BLaER1 (cell line): ENCODE measurements at regions not wholly inside any gene's neighbourhood (a gene's known extent, or its start where the extent isn't known, plus 50 kb on each side); places are given as distances from the start of the nearest gene placed in this dataset.

Experiments used
- H3K27ac ChIP-seq: shearing (Covaris generic); formaldehyde crosslinking; 2 replicates; pipeline ENCODE4 v1.8.1; 2022
- H3K27me3 ChIP-seq: shearing (Covaris generic); formaldehyde crosslinking; 2 replicates; pipeline ENCODE4 v1.8.1; 2022
- H3K36me3 ChIP-seq: shearing (Covaris generic); formaldehyde crosslinking; 2 replicates; pipeline ENCODE4 v1.8.1; 2022
- H3K4me1 ChIP-seq: shearing (Covaris generic); formaldehyde crosslinking; 2 replicates; pipeline ENCODE4 v1.8.1; 2022
- H3K4me2 ChIP-seq: shearing (Covaris generic); formaldehyde crosslinking; 2 replicates; pipeline ENCODE4 v1.8.1; 2022
- H3K4me3 ChIP-seq: shearing (Covaris generic); formaldehyde crosslinking; 2 replicates; pipeline ENCODE4 v1.8.1; 2022
- H3K9ac ChIP-seq: shearing (Covaris generic); formaldehyde crosslinking; 2 replicates; pipeline ENCODE4 v1.8.1; 2022
- H3K9me3 ChIP-seq: shearing (Covaris generic); formaldehyde crosslinking; 2 replicates; pipeline ENCODE4 v1.8.1; 2022
- H4K20me1 ChIP-seq: shearing (Covaris generic); formaldehyde crosslinking; 2 replicates; pipeline ENCODE4 v1.8.1; 2022
- Cebpa-rat ChIP-seq: shearing (Covaris generic); IDR thresholded peaks from 2 replicates; pipeline ENCODE4 v1.8.1; 2022

GRCh38 chr1:80472145-80472544 lies 1328.6 kb upstream of the ADGRL2 start:
- H3K36me3 ChIP-seq, result no peaks in the 10 kb centered on the region
- H3K9ac ChIP-seq, result no peak overlapping the region
- H3K4me3 ChIP-seq, result no peak overlapping the region
- TF ChIP-seq Cebpa-rat, result no peak
- H3K4me2 ChIP-seq, result no peak overlapping the region
- H3K4me1 ChIP-seq, result no peaks in the 10 kb centered on the region
- H4K20me1 ChIP-seq, result no peaks in the 10 kb centered on the region
- H3K27ac ChIP-seq, result no peak overlapping the region
- H3K27me3 ChIP-seq, result no peaks in the 10 kb centered on the region
- H3K9me3 ChIP-seq, result no peaks in the 10 kb centered on the region

GRCh38 chr1:80468356-80468755 lies 1332.4 kb upstream of the ADGRL2 start:
- Histone ChIP-seq H3K4me1 (no peaks in the 10 kb centered on the region), H3K27ac (no peak overlapping the region), H3K4me2 (no peak overlapping the region), H3K4me3 (no peak overlapping the region), H3K36me3 (no peaks in the 10 kb centered on the region), H3K9me3 (no peaks in the 10 kb centered on the region), H3K27me3 (no peaks in the 10 kb centered on the region), H3K9ac (no peak overlapping the region), H4K20me1 (no peaks in the 10 kb centered on the region)
- TF ChIP-seq Cebpa-rat, result no peak

- no peak overlapping the region for H3K4me2 ChIP-seq
Observed at GRCh38 chr1:80462006-80462405, 1338.7 kb upstream of the ADGRL2 start.

GRCh38 chr1:80457409-80457808 lies 1343.3 kb upstream of the ADGRL2 start:
- H3K36me3 ChIP-seq, result no peaks in the 10 kb centered on the region
- no peaks in the 10 kb centered on the region for H4K20me1 ChIP-seq
- no peaks in the 10 kb centered on the region for H3K27me3 ChIP-seq
- TF ChIP-seq Cebpa-rat, result no peak
- no peak overlapping the region for H3K4me3 ChIP-seq
- no peak overlapping the region for H3K4me2 ChIP-seq
- peaks cover 7% of the 10 kb centered on the region; the same call in 1 of the 2 replicates for H3K4me1 ChIP-seq
- no peak overlapping the region for H3K27ac ChIP-seq
- H3K9me3 ChIP-seq, result no peaks in the 10 kb centered on the region
- H3K9ac ChIP-seq, result no peak overlapping the region

More at GRCh38 chr1:80462006-80462405, 1338.7 kb upstream of the ADGRL2 start:
- H3K27ac ChIP-seq, result no peak overlapping the region
- H3K27me3 ChIP-seq, result no peaks in the 10 kb centered on the region
- peaks cover 7% of the 10 kb centered on the region; the same call in 1 of the 2 replicates for H3K4me1 ChIP-seq
- no peaks in the 10 kb centered on the region for H4K20me1 ChIP-seq
- H3K9me3 ChIP-seq, result no peaks in the 10 kb centered on the region
- H3K9ac ChIP-seq, result no peak overlapping the region
- H3K4me3 ChIP-seq, result no peak overlapping the region
- H3K36me3 ChIP-seq, result no peaks in the 10 kb centered on the region
- TF ChIP-seq Cebpa-rat, result no peak

GRCh38 chr1:80453775-80454174 lies 1347.0 kb upstream of the ADGRL2 start:
- Histone ChIP-seq H3K9ac (no peak overlapping the region), H3K36me3 (no peaks in the 10 kb centered on the region), H4K20me1 (no peaks in the 10 kb centered on the region), H3K27ac (no peak overlapping the region), H3K27me3 (no peaks in the 10 kb centered on the region), H3K4me1 (no peaks in the 10 kb centered on the region), H3K4me2 (no peak overlapping the region), H3K9me3 (no peaks in the 10 kb centered on the region), H3K4me3 (no peak overlapping the region)
- no peak for TF ChIP-seq Cebpa-rat

GRCh38 chr1:80450711-80451110 lies 1350.0 kb upstream of the ADGRL2 start:
- H3K9me3 ChIP-seq, result no peaks in the 10 kb centered on the region
- no peaks in the 10 kb centered on the region for H4K20me1 ChIP-seq
- H3K4me1 ChIP-seq, result no peaks in the 10 kb centered on the region
- no peaks in the 10 kb centered on the region for H3K36me3 ChIP-seq
- H3K9ac ChIP-seq, result no peak overlapping the region
- H3K27me3 ChIP-seq, result no peaks in the 10 kb centered on the region
- H3K4me2 ChIP-seq, result no peak overlapping the region
- TF ChIP-seq Cebpa-rat, result no peak
- no peak overlapping the region for H3K27ac ChIP-seq
- H3K4me3 ChIP-seq, result no peak overlapping the region

GRCh38 chr1:80448081-80448480 lies 1352.7 kb upstream of the ADGRL2 start:
- Histone ChIP-seq H3K9me3 (no peaks in the 10 kb centered on the region), H3K4me3 (no peak overlapping the region)
- no peak for TF ChIP-seq Cebpa-rat

GRCh38 chr1:80447526-80447925 lies 1353.2 kb upstream of the ADGRL2 start:
- Histone ChIP-seq H3K27ac (no peak overlapping the region), H3K4me3 (no peak overlapping the region), H3K27me3 (no peaks in the 10 kb centered on the region), H3K4me2 (no peak overlapping the region), H3K9me3 (no peaks in the 10 kb centered on the region), H3K9ac (no peak overlapping the region), H3K36me3 (no peaks in the 10 kb centered on the region), H3K4me1 (no peaks in the 10 kb centered on the region), H4K20me1 (no peaks in the 10 kb centered on the region)
- no peak for TF ChIP-seq Cebpa-rat

More at GRCh38 chr1:80448081-80448480, 1352.7 kb upstream of the ADGRL2 start:
- Histone ChIP-seq H3K4me1 (no peaks in the 10 kb centered on the region), H3K36me3 (no peaks in the 10 kb centered on the region), H3K4me2 (no peak overlapping the region), H3K27ac (no peak overlapping the region), H3K27me3 (no peaks in the 10 kb centered on the region), H4K20me1 (no peaks in the 10 kb centered on the region), H3K9ac (no peak overlapping the region)

GRCh38 chr1:80445033-80445432 lies 1355.7 kb upstream of the ADGRL2 start:
- TF ChIP-seq Cebpa-rat, result no peak

GRCh38 chr1:80444171-80444570 lies 1356.6 kb upstream of the ADGRL2 start:
- no peak for TF ChIP-seq Cebpa-rat
- Histone ChIP-seq H3K9ac (no peak overlapping the region), H3K4me1 (no peaks in the 10 kb centered on the region), H3K27ac (no peak overlapping the region), H4K20me1 (no peaks in the 10 kb centered on the region), H3K9me3 (no peaks in the 10 kb centered on the region), H3K27me3 (no peaks in the 10 kb centered on the region), H3K36me3 (no peaks in the 10 kb centered on the region), H3K4me3 (no peak overlapping the region), H3K4me2 (no peak overlapping the region)

More at GRCh38 chr1:80445033-80445432, 1355.7 kb upstream of the ADGRL2 start:
- H3K9me3 ChIP-seq, result no peaks in the 10 kb centered on the region
- H3K4me3 ChIP-seq, result no peak overlapping the region
- H3K36me3 ChIP-seq, result no peaks in the 10 kb centered on the region
- no peak overlapping the region for H3K27ac ChIP-seq
- H3K4me1 ChIP-seq, result no peaks in the 10 kb centered on the region
- no peaks in the 10 kb centered on the region for H3K27me3 ChIP-seq
- no peak overlapping the region for H3K9ac ChIP-seq
- H3K4me2 ChIP-seq, result no peak overlapping the region
- no peaks in the 10 kb centered on the region for H4K20me1 ChIP-seq

GRCh38 chr1:80441664-80442063 lies 1359.1 kb upstream of the ADGRL2 start:
- H3K27me3 ChIP-seq, result no peaks in the 10 kb centered on the region
- TF ChIP-seq Cebpa-rat, result no peak

More at GRCh38 chr1:80441664-80442063, 1359.1 kb upstream of the ADGRL2 start:
- Histone ChIP-seq H3K4me3 (no peak overlapping the region), H3K4me1 (no peaks in the 10 kb centered on the region), H3K9me3 (no peaks in the 10 kb centered on the region), H3K9ac (no peak overlapping the region), H3K27ac (no peak overlapping the region), H4K20me1 (no peaks in the 10 kb centered on the region), H3K4me2 (no peak overlapping the region), H3K36me3 (no peaks in the 10 kb centered on the region)
